GM12878 (cell line): ENCODE measurements at regions not wholly inside any gene's neighbourhood (a gene's known extent, or its start where the extent isn't known, plus 50 kb on each side); places are given as distances from the start of the nearest gene placed in this dataset.

Source experiments
- ATAC-seq: fragments of 200-7000 bp; cut with Tn5 transposase; 3 replicates; pipeline ENCODE4 v1.9.1; 2020; ENCODE audit warnings: mild to moderate bottlenecking, moderate library complexity
- BruUV-seq: library from RNA; stranded (reverse); fragments of 400-500 nt; replicated peaks from 2 replicates; lab custom pipeline; 2021; lab: Mats Ljungman, UMichigan
- CTCF ChIA-PET: fragments of 300-600 bp; sonication (Branson Sonifier 250); formaldehyde crosslinking; extraction: SDS; loops from one replicate; lab custom pipeline; 2021; ENCODE audit warnings: inconsistent platforms; lab: Yijun Ruan, JAX
- POLR2A ChIA-PET: fragments of 350-600 bp; formaldehyde crosslinking; extraction: SDS; loops from one replicate; lab custom pipeline; 2021; ENCODE audit warnings: inconsistent platforms; lab: Charles Lee
- RAD21 ChIA-PET: fragments of 300-600 bp; sonication (Branson Sonifier 250); formaldehyde crosslinking; loops from one replicate; lab custom pipeline; 2023; ENCODE audit warnings: antibody characterized with exemption; ENCODE audit not compliant: unreplicated experiment; lab: Charles Lee
- SMC1A ChIA-PET: fragments of 300-600 bp; sonication (Branson Sonifier 250); formaldehyde crosslinking; loops from one replicate; lab custom pipeline; 2023; ENCODE audit not compliant: unreplicated experiment, uncharacterized antibody; lab: Charles Lee
- DNase-seq: peaks from one replicate; pipeline ENCODE4 v3.0.0-alpha.2; 2011; ENCODE audit warnings: low read depth, low spot score
- FAIRE-seq: peaks from 3 replicates; lab custom pipeline; 2011; peaks lifted over from hg19 to GRCh38; lab: Jason Lieb, UNC
- H2AFZ ChIP-seq: 2 replicates; pipeline ENCODE4 v1.6.0; 2011; ENCODE audit warnings: low read depth, low read length, control low read depth; ENCODE audit not compliant: control insufficient read depth
- H3K27ac ChIP-seq: 2 replicates; pipeline ENCODE4 v1.5.1; 2011; ENCODE audit warnings: control low read depth; ENCODE audit not compliant: control insufficient read depth, insufficient read depth
- H3K27me3 ChIP-seq, 2 experiments: replicated peaks in 1 of 2; 2 replicates each; pipeline versions ENCODE4 v1.6.0 to v1.6.1; 2011; ENCODE audit warnings: low read length in 1 of 2; ENCODE audit not compliant: control insufficient read depth in 2 of 2, insufficient read depth in 2 of 2
- H3K36me3 ChIP-seq, 2 experiments: 2 replicates each; pipeline ENCODE4 v1.5.1; 2011; ENCODE audit warnings: low read length in 1 of 2; ENCODE audit not compliant: control insufficient read depth in 2 of 2, insufficient read depth in 2 of 2
- H3K4me1 ChIP-seq: 2 replicates; pipeline ENCODE4 v1.6.1; 2011; ENCODE audit warnings: mild to moderate bottlenecking, low read length, moderate library complexity, mixed read lengths; ENCODE audit not compliant: control insufficient read depth, insufficient read depth
- H3K4me2 ChIP-seq: 2 replicates; pipeline ENCODE4 v1.6.0; 2011; ENCODE audit warnings: control low read depth; ENCODE audit not compliant: control insufficient read depth, insufficient read depth
- H3K4me3 ChIP-seq: fragments of 200-600 bp; sonication (generic); 2 replicates; pipeline ENCODE4 v1.5.1; 2016
- H3K79me2 ChIP-seq: 2 replicates; pipeline ENCODE4 v1.6.0; 2011; ENCODE audit warnings: low read length; ENCODE audit not compliant: control insufficient read depth, insufficient read depth
- H3K9ac ChIP-seq: 2 replicates; pipeline ENCODE4 v1.8.0; 2011; ENCODE audit warnings: low read length, control low read depth, mixed read lengths; ENCODE audit not compliant: control insufficient read depth, insufficient read depth
- H3K9me3 ChIP-seq: replicated peaks from 3 replicates; pipeline ENCODE4 v1.5.1; 2011; ENCODE audit warnings: mild to moderate bottlenecking, low read length; ENCODE audit not compliant: control insufficient read depth, insufficient read depth
- H4K20me1 ChIP-seq: 2 replicates; pipeline ENCODE4 v1.6.0; 2011; ENCODE audit not compliant: control insufficient read depth, insufficient read depth
- ASH2L ChIP-seq: fragments of 300-600, 200-600 bp; sonication (generic); IDR thresholded peaks from 2 replicates; pipeline ENCODE4 v1.6.1; 2017; ENCODE audit warnings: low read depth, mild to moderate bottlenecking, borderline replicate concordance
- CBFB ChIP-seq: IDR thresholded peaks from 2 replicates; pipeline ENCODE4 v1.6.1; 2016; ENCODE audit warnings: antibody characterized with exemption, low read depth
- CTCF ChIP-seq, 3 experiments: IDR thresholded peaks in 2 of 3; conservative IDR thresholded peaks in 1 of 3; 2 replicates each; pipeline ENCODE4 v1.5.1; 2011; ENCODE audit warnings: low read depth in 3 of 3, low read length in 3 of 3, mild to moderate bottlenecking in 3 of 3, control low read depth in 2 of 3, moderate library complexity in 2 of 3, inconsistent platforms in 1 of 3, mixed read lengths in 1 of 3; ENCODE audit not compliant: control insufficient read depth in 2 of 3, insufficient read depth in 1 of 3; ENCODE audit errors: extremely low read depth in 1 of 3
- FOXK2 ChIP-seq: fragments of 450-650 bp; IDR thresholded peaks from 2 replicates; pipeline ENCODE4 v1.6.1; 2017; ENCODE audit warnings: mild to moderate bottlenecking, moderate library complexity
- MEF2B ChIP-seq: fragments of 450-650 bp; IDR thresholded peaks from 2 replicates; pipeline ENCODE4 v1.6.1; 2018; ENCODE audit warnings: mild to moderate bottlenecking, moderate library complexity; ENCODE audit not compliant: partially characterized antibody, poor library complexity, severe bottlenecking
- MTA3 ChIP-seq: IDR thresholded peaks from 2 replicates; pipeline ENCODE4 v1.6.1; 2012; ENCODE audit warnings: low read length, inconsistent platforms, borderline replicate concordance
- NFYA ChIP-seq: IDR thresholded peaks from 2 replicates; pipeline ENCODE4 v1.6.1; 2011; ENCODE audit warnings: low read depth, mild to moderate bottlenecking, low read length, improper control_type of control experiment, borderline replicate concordance
- NR2C2 ChIP-seq: IDR thresholded peaks from 2 replicates; pipeline ENCODE4 v1.6.1; 2011; ENCODE audit warnings: borderline replicate concordance, low read depth; ENCODE audit not compliant: control insufficient read depth, insufficient read length
- PRDM15 ChIP-seq: fragments of 450-650 bp; formaldehyde crosslinking; IDR thresholded peaks from 2 replicates; pipeline ENCODE4 v1.4.0; 2020; ENCODE audit warnings: mild to moderate bottlenecking, moderate library complexity
- RAD21 ChIP-seq: IDR thresholded peaks from 2 replicates; pipeline ENCODE4 v1.6.1; 2011; ENCODE audit warnings: mild to moderate bottlenecking, low read depth, low read length, moderate library complexity; ENCODE audit not compliant: insufficient read depth
- RELA ChIP-seq: fragments of 450-650 bp; IDR thresholded peaks from 2 replicates; pipeline ENCODE4 v1.8.0; 2014; ENCODE audit warnings: borderline replicate concordance; ENCODE audit not compliant: partially characterized antibody
- RFX5 ChIP-seq: IDR thresholded peaks from 2 replicates; pipeline ENCODE4 v1.6.1; 2011; ENCODE audit warnings: low read depth, low read length, improper control_type of control experiment
- SIN3A ChIP-seq: IDR thresholded peaks from 2 replicates; pipeline ENCODE4 v1.6.1; 2012; ENCODE audit warnings: low read depth, low read length, improper control_type of control experiment
- SMAD1 ChIP-seq: fragments of 450-650 bp; IDR thresholded peaks from 2 replicates; pipeline ENCODE4 v1.6.1; 2018; ENCODE audit warnings: mild to moderate bottlenecking, low read depth; ENCODE audit not compliant: partially characterized antibody
- TCF12 ChIP-seq: IDR thresholded peaks from 2 replicates; pipeline ENCODE4 v1.6.1; 2011; ENCODE audit warnings: low read depth, mild to moderate bottlenecking, low read length
- ZBED1 ChIP-seq: IDR thresholded peaks from 2 replicates; pipeline ENCODE4 v1.6.1; 2016; ENCODE audit warnings: borderline replicate concordance
- ZNF274 ChIP-seq: IDR thresholded peaks from one replicate; pipeline ENCODE4 v1.8.0; 2011; ENCODE audit not compliant: insufficient read length, insufficient read depth
- ZZZ3 ChIP-seq: IDR thresholded peaks from 2 replicates; pipeline ENCODE4 v1.6.1; 2011; ENCODE audit warnings: low read depth; ENCODE audit not compliant: control insufficient read depth, insufficient read length
- WGBS: methylation state at CpG from one replicate; pipeline ENCODE4 v1.1.6; 2016; ENCODE audit warnings: low lambda C conversion rate; ENCODE audit not compliant: insufficient replicate concordance, insufficient coverage; ENCODE audit errors: missing lambda C conversion rate; 5-methylcytosine and 5-hydroxymethylcytosine counted together
- in situ Hi-C: fragments of 300-500 bp; cut with MboI; formaldehyde crosslinking; loops from 9 replicates; pipeline ENCODE4 v1.14.3; 2018; ENCODE audit warnings: mixed read lengths
- intact Hi-C: fragments of 100-400 bp; cut with micrococcal nuclease; formaldehyde crosslinking; loops from one replicate; pipeline ENCODE4 v1.14.2; 2022; ENCODE audit not compliant: unreplicated experiment
- TF ChIP-seq, protein P1 (sequence below): fragments of 450-650 bp; IDR thresholded peaks from 2 replicates; pipeline ENCODE4 v1.6.1; 2017; ENCODE audit warnings: low read depth, mild to moderate bottlenecking, moderate library complexity

DNA sequence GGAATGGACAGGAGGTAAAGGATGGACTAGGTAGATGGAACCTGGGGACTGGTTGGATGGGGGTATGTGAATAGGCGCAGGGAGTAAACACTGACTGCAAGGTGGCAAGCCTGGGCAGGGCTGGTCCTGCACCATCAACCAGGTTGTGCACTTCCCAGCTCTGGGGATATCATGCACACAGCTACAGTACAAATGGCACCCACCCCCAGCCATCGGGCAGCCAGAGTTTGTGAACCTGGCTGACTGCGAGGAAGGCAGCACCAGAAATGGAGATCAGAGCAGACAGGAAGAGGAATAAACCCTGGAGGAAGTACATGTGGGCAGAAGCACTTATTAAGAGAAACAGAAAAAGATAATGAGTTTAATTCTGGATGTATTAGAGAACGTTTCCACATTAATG lies 229.1 kb downstream of the ESM1 start:
- WGBS, result 59% methylated on average over 4 of the region's 4 CpGs
- TF ChIP-seq ZBED1 (no peak), ZZZ3 (no peak), NR2C2 (no peak), RFX5 (no peak), ZNF274 (no peak), MTA3 (no peak), RELA (no peak), MEF2B (no peak), TCF12 (no peak), CTCF (IDR thresholded peaks at IDR 0.05 in 2 of 3, conservative IDR thresholded peaks at IDR 0.05 in 1 of 3; ENCODE audit: control insufficient read depth in 2 of 3, extremely low read depth in 1 of 3, insufficient read depth in 1 of 3, low read depth in 3 of 3, low read length in 3 of 3) (no peak), NFYA (no peak), FOXK2 (no peak), SIN3A (no peak), SMAD1 (no peak), RAD21 (no peak), CBFB (no peak), ASH2L (no peak), PRDM15 (CRISPR knock-in tag) (no peak)
- TF ChIP-seq, protein P1, sequence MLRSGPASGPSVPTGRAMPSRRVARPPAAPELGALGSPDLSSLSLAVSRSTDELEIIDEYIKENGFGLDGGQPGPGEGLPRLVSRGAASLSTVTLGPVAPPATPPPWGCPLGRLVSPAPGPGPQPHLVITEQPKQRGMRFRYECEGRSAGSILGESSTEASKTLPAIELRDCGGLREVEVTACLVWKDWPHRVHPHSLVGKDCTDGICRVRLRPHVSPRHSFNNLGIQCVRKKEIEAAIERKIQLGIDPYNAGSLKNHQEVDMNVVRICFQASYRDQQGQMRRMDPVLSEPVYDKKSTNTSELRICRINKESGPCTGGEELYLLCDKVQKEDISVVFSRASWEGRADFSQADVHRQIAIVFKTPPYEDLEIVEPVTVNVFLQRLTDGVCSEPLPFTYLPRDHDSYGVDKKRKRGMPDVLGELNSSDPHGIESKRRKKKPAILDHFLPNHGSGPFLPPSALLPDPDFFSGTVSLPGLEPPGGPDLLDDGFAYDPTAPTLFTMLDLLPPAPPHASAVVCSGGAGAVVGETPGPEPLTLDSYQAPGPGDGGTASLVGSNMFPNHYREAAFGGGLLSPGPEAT, result no peak
- ChIA-PET CTCF (interaction anchor here (1.1 kb wide), 1 partner anchor 172 kb away, joined by 3 read pairs; no protein-coding TSS in a partner anchor), POLR2A (no interaction called here), RAD21 (no interaction called here), SMC1A (no interaction called here)
- Histone ChIP-seq H3K79me2 (no peaks in the 10 kb centered on the region), H3K36me3 (no peaks in the 10 kb centered on the region), H3K4me3 (no peak overlapping the region), H3K9ac (no peak overlapping the region), H4K20me1 (no peaks in the 10 kb centered on the region), H3K4me2 (no peak overlapping the region), H3K27me3 (no peaks in the 10 kb centered on the region), H3K9me3 (peaks cover 1% of the 10 kb centered on the region; the same call in 2 of the 3 replicates), H3K27ac (no peak overlapping the region), H3K4me1 (peaks cover 27% of the 10 kb centered on the region), H2AFZ (no peak overlapping the region; the same call in 1 of the 2 replicates)
- DNase-seq, result no peak
- ATAC-seq, result no peak
- intact Hi-C loops, result no loop called here
- BruUV-seq, result no TSS peak
- FAIRE-seq, result no peak
- in situ Hi-C loops, result no loop called here
